H9 (cell line): ENCODE measurements at regions not wholly inside any gene's neighbourhood (a gene's known extent, or its start where the extent isn't known, plus 50 kb on each side); places are given as distances from the start of the nearest gene placed in this dataset.
A peak's percentile ranks its signal among the peaks of the same experiment; 100 is the strongest.

Experiments
- DNase-seq: peaks from one replicate; pipeline ENCODE4 v3.0.0-alpha.2; 2017
- H2AFZ ChIP-seq: one replicate; pipeline ENCODE4 v1.6.1; 2013; ENCODE audit warnings: mild to moderate bottlenecking, low read length, control low read depth, moderate library complexity
- H2AK5ac ChIP-seq: 2 replicates; pipeline ENCODE4 v1.6.1; 2013; ENCODE audit warnings: low read length, control low read depth, mixed read lengths; ENCODE audit not compliant: insufficient read length
- H2BK120ac ChIP-seq: one replicate; pipeline ENCODE4 v1.6.1; 2013; ENCODE audit warnings: low read depth, mild to moderate bottlenecking, low read length, control low read depth, inconsistent platforms; ENCODE audit not compliant: poor library complexity, severe bottlenecking
- H2BK12ac ChIP-seq: 2 replicates; pipeline ENCODE4 v1.6.1; 2013; ENCODE audit warnings: low read length, control low read depth, mixed read lengths, low read depth; ENCODE audit not compliant: insufficient read length
- H2BK15ac ChIP-seq: 2 replicates; pipeline ENCODE4 v1.6.1; 2013; ENCODE audit warnings: low read depth, low read length, control low read depth
- H2BK20ac ChIP-seq: one replicate; pipeline ENCODE4 v1.6.1; 2013; ENCODE audit warnings: low read depth, mild to moderate bottlenecking, low read length, control low read depth, inconsistent platforms; ENCODE audit not compliant: poor library complexity, severe bottlenecking
- H2BK5ac ChIP-seq: 2 replicates; pipeline ENCODE4 v1.6.1; 2013; ENCODE audit warnings: low read length, control low read depth, mixed read lengths; ENCODE audit not compliant: insufficient read length
- H3K14ac ChIP-seq: 2 replicates; pipeline ENCODE4 v1.6.1; 2013; ENCODE audit warnings: low read length, control low read depth; ENCODE audit not compliant: insufficient read depth
- H3K18ac ChIP-seq: 2 replicates; pipeline ENCODE4 v1.6.1; 2013; ENCODE audit warnings: low read depth, mild to moderate bottlenecking, mixed read lengths, low read length, control low read depth; ENCODE audit not compliant: insufficient read length
- H3K23ac ChIP-seq: 2 replicates; pipeline ENCODE4 v1.6.1; 2013; ENCODE audit warnings: low read length, control low read depth, mixed read lengths, low read depth; ENCODE audit not compliant: insufficient read length
- H3K23me2 ChIP-seq: 2 replicates; pipeline ENCODE4 v1.6.1; 2013; ENCODE audit warnings: low read depth, mild to moderate bottlenecking, mixed read lengths, low read length, control low read depth; ENCODE audit not compliant: insufficient read length, poor library complexity, severe bottlenecking
- H3K27ac ChIP-seq: 2 replicates; pipeline ENCODE4 v1.5.1; 2013; ENCODE audit warnings: low read length, control low read depth, mixed read lengths, low read depth; ENCODE audit not compliant: insufficient read length
- H3K27me3 ChIP-seq: 2 replicates; pipeline ENCODE4 v1.6.1; 2013; ENCODE audit warnings: low read length, control low read depth, inconsistent platforms; ENCODE audit not compliant: insufficient read depth
- H3K4ac ChIP-seq: 2 replicates; pipeline ENCODE4 v1.6.1; 2013; ENCODE audit warnings: low read depth, mild to moderate bottlenecking, control low read depth, inconsistent platforms, low read length, moderate library complexity
- H3K4me1 ChIP-seq: 2 replicates; pipeline ENCODE4 v1.6.1; 2013; ENCODE audit warnings: low read length, control low read depth, inconsistent platforms; ENCODE audit not compliant: insufficient read depth
- H3K4me2 ChIP-seq: 2 replicates; pipeline ENCODE4 v1.6.1; 2013; ENCODE audit warnings: low read length, control low read depth, mixed read lengths; ENCODE audit not compliant: insufficient read length, insufficient read depth
- H3K56ac ChIP-seq: 2 replicates; pipeline ENCODE4 v1.6.1; 2013; ENCODE audit warnings: low read depth, mild to moderate bottlenecking, mixed read lengths, low read length, control low read depth; ENCODE audit not compliant: insufficient read length
- H3K79me1 ChIP-seq: 2 replicates; pipeline ENCODE4 v1.6.1; 2013; ENCODE audit warnings: low read depth, mild to moderate bottlenecking, moderate library complexity, low read length, control low read depth, inconsistent platforms; ENCODE audit not compliant: insufficient read depth, poor library complexity, severe bottlenecking
- H3K79me2 ChIP-seq: 2 replicates; pipeline ENCODE4 v1.6.1; 2013; ENCODE audit warnings: low read length, control low read depth, inconsistent platforms; ENCODE audit not compliant: insufficient read depth
- H3K9ac ChIP-seq: 2 replicates; pipeline ENCODE4 v1.6.1; 2013; ENCODE audit warnings: low read length, control low read depth, mixed read lengths; ENCODE audit not compliant: insufficient read length; ENCODE audit errors: extremely low read depth
- H3K9me3 ChIP-seq: one replicate; pipeline ENCODE4 v1.6.1; 2013; ENCODE audit warnings: low read depth, low read length, inconsistent platforms; ENCODE audit not compliant: control insufficient read depth
- H3T11ph ChIP-seq: one replicate; pipeline ENCODE4 v1.6.1; 2013; ENCODE audit warnings: mild to moderate bottlenecking, low read length, control low read depth, inconsistent platforms
- H4K20me1 ChIP-seq: one replicate; pipeline ENCODE4 v1.6.1; 2013; ENCODE audit not compliant: control insufficient read depth, insufficient read length, insufficient read depth
- H4K5ac ChIP-seq: 2 replicates; pipeline ENCODE4 v1.6.1; 2013; ENCODE audit warnings: low read depth, mild to moderate bottlenecking, mixed read lengths, low read length, control low read depth; ENCODE audit not compliant: insufficient read length
- H4K8ac ChIP-seq: replicated peaks from 2 replicates; pipeline ENCODE4 v1.6.1; 2013; ENCODE audit warnings: low read length, control low read depth, mixed read lengths, low read depth; ENCODE audit not compliant: insufficient read length
- H4K91ac ChIP-seq: 2 replicates; pipeline ENCODE4 v1.6.1; 2013; ENCODE audit warnings: low read depth, mild to moderate bottlenecking, moderate library complexity, mixed read lengths, low read length, control low read depth; ENCODE audit not compliant: insufficient read length
- H3K27ac Mint-ChIP-seq, 3 experiments: 2 replicates in 2 of 3; 3 replicates in 1 of 3; pipeline ENCODE4 v1.8.0; 2020 to 2021; ENCODE audit warnings: mixed read lengths in 3 of 3, mild to moderate bottlenecking in 1 of 3, moderate library complexity in 1 of 3
- H3K27me3 Mint-ChIP-seq: 2 replicates; pipeline ENCODE4 v1.8.0; 2021; ENCODE audit warnings: low read depth, mild to moderate bottlenecking, moderate library complexity, mixed read lengths
- H3K36me3 Mint-ChIP-seq, 3 experiments: 2 replicates in 2 of 3; 3 replicates in 1 of 3; pipeline ENCODE4 v1.8.0; 2020 to 2021; ENCODE audit warnings: low read depth in 3 of 3, mixed read lengths in 3 of 3; ENCODE audit not compliant: insufficient read depth in 1 of 3
- H3K4me1 Mint-ChIP-seq, 2 experiments: 2 replicates each; pipeline ENCODE4 v1.8.0; 2020; ENCODE audit warnings: mixed read lengths in 2 of 2
- H3K4me3 Mint-ChIP-seq, 2 experiments: 2 replicates in 1 of 2; 3 replicates in 1 of 2; pipeline ENCODE4 v1.8.0; 2020 to 2021; ENCODE audit warnings: mild to moderate bottlenecking in 2 of 2, mixed read lengths in 2 of 2, moderate library complexity in 1 of 2
- H3K9me3 Mint-ChIP-seq, 2 experiments: 2 replicates in 1 of 2; 3 replicates in 1 of 2; pipeline ENCODE4 v1.8.0; 2020; ENCODE audit warnings: mild to moderate bottlenecking in 2 of 2, mixed read lengths in 2 of 2, moderate library complexity in 1 of 2
- CTCF ChIP-seq: fragments of 200-600 bp; sonication (generic); conservative IDR thresholded peaks from 3 replicates; pipeline ENCODE4 v1.8.0; 2021; ENCODE audit warnings: antibody characterized with exemption, mild to moderate bottlenecking
- WGBS: extraction: QIAGEN DNeasy Blood & Tissue Kit; methylation state at CpG from one replicate; pipeline ENCODE4 v1.1.7; 2013; ENCODE audit warnings: missing lambda C conversion rate, low lambda C conversion rate, mixed read lengths; ENCODE audit not compliant: insufficient read length; ENCODE audit errors: extremely low coverage; 5-methylcytosine and 5-hydroxymethylcytosine counted together

DNA sequence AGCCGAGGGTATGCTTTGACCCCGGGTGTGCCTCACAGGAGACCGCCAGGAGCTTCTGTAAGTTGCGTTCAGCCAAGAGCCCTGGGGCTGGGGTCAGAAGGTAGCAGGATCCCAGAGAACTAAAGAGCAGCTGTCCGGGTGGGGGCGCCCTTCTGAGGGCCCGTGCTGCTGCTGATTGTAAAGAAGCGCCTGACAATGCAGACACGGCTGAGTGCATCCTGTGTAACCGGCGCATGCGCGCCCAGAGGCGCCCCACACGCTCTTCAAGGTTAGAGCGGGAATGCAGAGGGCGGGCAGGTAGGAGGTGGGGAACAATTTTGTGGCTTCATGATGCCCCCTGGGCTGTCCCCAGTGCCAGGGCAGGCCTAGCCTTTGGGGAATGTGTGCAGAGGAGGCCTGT lies 210.2 kb upstream of the CTBP2 start:
- H3K9me3 ChIP-seq: no peaks in the 10 kb centered on the region
- Mint-ChIP-seq H3K36me3 (no peaks in the 10 kb centered on the region; a peak in 1 of 7 replicates), H3K9me3 (no peaks in the 10 kb centered on the region), H3K4me3 (no peak overlapping the region), H3K27me3 (peaks cover 13% of the 10 kb centered on the region), H3K27ac (no peak overlapping the region), H3K4me1 (peaks cover 5 to 9% of the 10 kb centered on the region in 2 experiments; a peak in 3 of 4 replicates)
- H4K5ac ChIP-seq: no peak overlapping the region
- H2BK20ac ChIP-seq: no peak overlapping the region
- H2BK5ac ChIP-seq: no peak overlapping the region
- no peak overlapping the region for H2BK15ac ChIP-seq
- no peak overlapping the region for H3K27ac ChIP-seq
- TF ChIP-seq CTCF: peak; percentile 92
- H4K20me1 ChIP-seq: no peaks in the 10 kb centered on the region
- H4K8ac ChIP-seq: no peak overlapping the region
- H3K56ac ChIP-seq: no peak overlapping the region
- H3K14ac ChIP-seq: no peak overlapping the region
- H3K23me2 ChIP-seq: no peaks in the 10 kb centered on the region
- no peak overlapping the region for H3K9ac ChIP-seq
- H3K4me1 ChIP-seq: no peaks in the 10 kb centered on the region
- no peaks in the 10 kb centered on the region for H3K79me2 ChIP-seq
- no peak overlapping the region for H2AK5ac ChIP-seq
- H3K27me3 ChIP-seq: no peaks in the 10 kb centered on the region
- H3K4ac ChIP-seq: no peak overlapping the region
- no peak overlapping the region for H3K4me2 ChIP-seq
- WGBS: no CpG with 5 or more reads among the region's 17 CpGs
- no peak overlapping the region for H2BK120ac ChIP-seq
- no peak overlapping the region for H3K23ac ChIP-seq
- DNase-seq: peak; percentile 96
- H3K79me1 ChIP-seq: no peaks in the 10 kb centered on the region
- H4K91ac ChIP-seq: no peak overlapping the region
- no peak overlapping the region for H3K18ac ChIP-seq
- H2AFZ ChIP-seq: no peak overlapping the region
- H3T11ph ChIP-seq: no peak overlapping the region
- no peak overlapping the region for H2BK12ac ChIP-seq
